HCT116 (cell line): ENCODE measurements at regions not wholly inside any gene's neighbourhood (a gene's known extent, or its start where the extent isn't known, plus 50 kb on each side); places are given as distances from the start of the nearest gene placed in this dataset.

Experiments used
- ATAC-seq: fragments of 200-7000 bp; cut with Tn5 transposase; 2 replicates; pipeline ENCODE4 v1.9.1; 2020; ENCODE audit warnings: mild to moderate bottlenecking, moderate library complexity
- BruUV-seq: library from RNA; stranded (reverse); fragments of 400-500 nt; replicated peaks from 2 replicates; lab custom pipeline; 2021; lab: Mats Ljungman, UMichigan
- CTCF ChIA-PET: fragments of 300-600 bp; sonication (Branson Sonifier 250); formaldehyde crosslinking; loops from one replicate; lab custom pipeline; 2021; ENCODE audit warnings: antibody characterized with exemption; lab: Charles Lee
- POLR2A ChIA-PET: fragments of 300-600, 350-600 bp; sonication (Branson Sonifier 250); formaldehyde crosslinking; loops from one replicate; lab custom pipeline; 2021; ENCODE audit warnings: antibody characterized with exemption; lab: Charles Lee
- RAD21 ChIA-PET, 2 experiments: fragments of 300-600 bp; sonication (Branson Sonifier 250); formaldehyde crosslinking; loops; one replicate each; lab custom pipeline; 2023; ENCODE audit warnings: low total read pairs in 2 of 2; ENCODE audit not compliant: uncharacterized antibody in 2 of 2, unreplicated experiment in 2 of 2, low non-redundant PET in 1 of 2; lab: Charles Lee
- DNase-seq: peaks from one replicate; pipeline ENCODE4 v3.0.0-alpha.2; 2010; ENCODE audit warnings: low read depth, low spot score
- H2AFZ ChIP-seq: fragments of 200-600 bp; shearing (Covaris generic), sonication (generic); 2 replicates; pipeline ENCODE4 v1.6.1; 2017; ENCODE audit warnings: low read depth, mixed run types, mixed read lengths, antibody characterized with exemption, low read length; ENCODE audit not compliant: poor library complexity, severe bottlenecking
- H3K27ac ChIP-seq: 2 replicates; pipeline ENCODE4 v1.5.1; 2012; ENCODE audit warnings: low read depth, low read length
- H3K27me3 ChIP-seq: fragments of 200-600 bp; sonication (generic); 2 replicates; pipeline ENCODE4 v1.6.1; 2016; ENCODE audit warnings: mixed run types, low read length, mixed read lengths; ENCODE audit not compliant: insufficient read depth
- H3K36me3 ChIP-seq, 2 experiments: fragments of 200-500 bp in 1 of 2; fragments of 200-600 bp in 1 of 2; sonication (Bioruptor generic) in 1 of 2; sonication (generic) in 1 of 2; 2 replicates each; pipeline versions ENCODE4 v1.5.1 to v1.6.1; 2014 to 2016; ENCODE audit warnings: low read length in 2 of 2, inconsistent platforms in 1 of 2, mixed read lengths in 1 of 2, mixed run types in 1 of 2; ENCODE audit not compliant: insufficient read depth in 2 of 2, control insufficient read depth in 1 of 2
- H3K4me1 ChIP-seq, 2 experiments: fragments of 200-600 bp in 1 of 2; sonication (generic) in 1 of 2; 2 replicates each; pipeline versions ENCODE4 v1.5.1 to v1.6.1; 2012 to 2017; ENCODE audit warnings: low read length in 2 of 2, inconsistent platforms in 1 of 2, mild to moderate bottlenecking in 1 of 2, mixed read lengths in 1 of 2, mixed run types in 1 of 2, moderate library complexity in 1 of 2; ENCODE audit not compliant: insufficient read depth in 2 of 2, control insufficient read depth in 1 of 2
- H3K4me2 ChIP-seq: fragments of 200-600 bp; sonication (generic); 2 replicates; pipeline ENCODE4 v1.6.1; 2017; ENCODE audit warnings: mixed run types, low read length, mixed read lengths
- H3K4me3 ChIP-seq, 2 experiments: fragments of 200-600 bp in 1 of 2; sonication (generic) in 1 of 2; replicated peaks in 1 of 2; 2 replicates each; pipeline ENCODE4 v1.5.1; 2011 to 2016; ENCODE audit warnings: low read length in 2 of 2, control low read depth in 1 of 2, low read depth in 1 of 2, mild to moderate bottlenecking in 1 of 2, mixed read lengths in 1 of 2, mixed run types in 1 of 2
- H3K79me2 ChIP-seq: fragments of 200-600 bp; sonication (generic); 2 replicates; pipeline ENCODE4 v1.6.1; 2017; ENCODE audit warnings: mild to moderate bottlenecking, mixed run types, low read length, moderate library complexity, mixed read lengths; ENCODE audit not compliant: insufficient read depth
- H3K9ac ChIP-seq: fragments of 200-600 bp; sonication (generic); 2 replicates; pipeline ENCODE4 v1.6.1; 2016; ENCODE audit warnings: low read length, mixed read lengths
- H3K9me2 ChIP-seq: fragments of 200-600 bp; sonication (generic), shearing (Covaris generic); 2 replicates; pipeline ENCODE4 v1.6.1; 2017; ENCODE audit warnings: mixed run types, mild to moderate bottlenecking, moderate library complexity; ENCODE audit not compliant: insufficient read depth
- H3K9me3 ChIP-seq, 2 experiments: fragments of 200-500 bp in 1 of 2; fragments of 200-600 bp in 1 of 2; sonication (Bioruptor generic) in 1 of 2; sonication (generic) in 1 of 2; 2 replicates each; pipeline ENCODE4 v1.6.1; 2014 to 2017; ENCODE audit warnings: low read length in 2 of 2, mixed read lengths in 2 of 2, inconsistent platforms in 1 of 2, low read depth in 1 of 2, mild to moderate bottlenecking in 1 of 2, mixed run types in 1 of 2, moderate library complexity in 1 of 2; ENCODE audit not compliant: control insufficient read depth in 1 of 2, insufficient read depth in 1 of 2
- H4K20me1 ChIP-seq: fragments of 200-600 bp; sonication (generic), shearing (Covaris generic); 2 replicates; pipeline ENCODE4 v1.6.1; 2017; ENCODE audit warnings: mixed run types, mild to moderate bottlenecking, moderate library complexity; ENCODE audit not compliant: insufficient read depth
- ELF1 ChIP-seq: IDR thresholded peaks from 2 replicates; pipeline ENCODE4 v1.6.1; 2012; ENCODE audit warnings: low read depth, borderline replicate concordance
- EZH2 ChIP-seq: fragments of 200-600 bp; sonication (generic); IDR thresholded peaks from 2 replicates; pipeline ENCODE4 v1.6.1; 2017; ENCODE audit warnings: antibody characterized with exemption, mixed run types
- EZH2phosphoT487 ChIP-seq: fragments of 200-600 bp; IDR thresholded peaks from 2 replicates; pipeline ENCODE4 v1.6.1; 2018; ENCODE audit warnings: antibody characterized with exemption, borderline replicate concordance
- FOSL1 ChIP-seq: IDR thresholded peaks from 2 replicates; pipeline ENCODE4 v1.6.1; 2012; ENCODE audit warnings: low read depth
- POLR2AphosphoS5 ChIP-seq: IDR thresholded peaks from 2 replicates; pipeline ENCODE4 v1.6.1; 2011; ENCODE audit warnings: mild to moderate bottlenecking, low read depth, low read length, moderate library complexity
- RAD21 ChIP-seq: IDR thresholded peaks from 2 replicates; pipeline ENCODE4 v1.6.1; 2012; ENCODE audit warnings: low read depth, mild to moderate bottlenecking
- SP1 ChIP-seq: IDR thresholded peaks from 2 replicates; pipeline ENCODE4 v1.6.1; 2012; ENCODE audit warnings: low read depth
- TCF7L2 ChIP-seq: IDR thresholded peaks from 2 replicates; pipeline ENCODE4 v1.7.0; 2011; ENCODE audit warnings: borderline replicate concordance, inconsistent platforms; ENCODE audit not compliant: insufficient read depth, insufficient read length; ENCODE audit errors: extremely low read depth
- YY1 ChIP-seq: IDR thresholded peaks from 2 replicates; pipeline ENCODE4 v1.6.1; 2011; ENCODE audit warnings: low read length, low read depth, moderate library complexity, mild to moderate bottlenecking; ENCODE audit not compliant: insufficient replicate concordance; ENCODE audit errors: extremely low read depth
- ZFX ChIP-seq: fragments of 450-650 bp; IDR thresholded peaks from 2 replicates; pipeline ENCODE4 v1.6.1; 2017
- intact Hi-C: fragments of 100-400 bp; cut with micrococcal nuclease; formaldehyde crosslinking; loops from 2 replicates; pipeline ENCODE4 v1.10.0; 2022
- TF ChIP-seq, protein P1 (sequence below): IDR thresholded peaks from 2 replicates; pipeline ENCODE4 v1.6.1; 2012
- TF ChIP-seq, protein P2 (sequence below): IDR thresholded peaks from 2 replicates; pipeline ENCODE4 v1.6.1; 2011; ENCODE audit warnings: mild to moderate bottlenecking, low read length, moderate library complexity; ENCODE audit not compliant: insufficient replicate concordance; ENCODE audit errors: extremely low read depth
- TF ChIP-seq, protein P3 (sequence below): IDR thresholded peaks from 2 replicates; pipeline ENCODE4 v1.6.1; 2012

DNA sequence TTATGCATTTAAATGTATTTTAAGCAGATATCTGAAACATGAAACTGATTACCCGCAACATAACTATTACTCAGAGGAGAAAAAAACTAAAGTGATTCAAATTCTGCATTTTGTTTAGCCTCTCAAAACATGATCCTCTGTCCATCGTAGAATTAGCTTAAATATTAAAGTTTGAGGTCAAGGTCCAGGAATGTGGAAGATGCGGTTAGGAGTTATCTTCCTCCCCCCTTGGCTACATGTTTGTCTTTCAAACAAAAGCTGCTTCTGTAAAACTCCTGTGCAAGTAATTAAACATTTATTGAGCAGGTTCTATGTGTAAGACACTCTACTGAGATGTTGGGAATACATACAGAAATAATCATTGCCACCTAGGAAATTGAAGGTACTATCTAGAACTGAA, 175.0 kb upstream of the ISL1 start:
- no peaks in the 10 kb centered on the region for H4K20me1 ChIP-seq

More for the DNA sequence above, 175.0 kb upstream of the ISL1 start:
- H2AFZ ChIP-seq: no peak overlapping the region
- no peaks in the 10 kb centered on the region for H3K79me2 ChIP-seq
- no peak overlapping the region for H3K27ac ChIP-seq
- no peak overlapping the region for H3K4me2 ChIP-seq
- intact Hi-C loops: no loop called here
- no peaks in the 10 kb centered on the region for H3K4me1 ChIP-seq
- no peak overlapping the region for H3K4me3 ChIP-seq
- no peak for TF ChIP-seq POLR2AphosphoS5
- TF ChIP-seq, protein P1, sequence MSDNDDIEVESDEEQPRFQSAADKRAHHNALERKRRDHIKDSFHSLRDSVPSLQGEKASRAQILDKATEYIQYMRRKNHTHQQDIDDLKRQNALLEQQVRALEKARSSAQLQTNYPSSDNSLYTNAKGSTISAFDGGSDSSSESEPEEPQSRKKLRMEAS: no peak
- TF ChIP-seq EZH2: no peak
- no peak for TF ChIP-seq TCF7L2
- TF ChIP-seq ZFX: no peak
- TF ChIP-seq, protein P2, sequence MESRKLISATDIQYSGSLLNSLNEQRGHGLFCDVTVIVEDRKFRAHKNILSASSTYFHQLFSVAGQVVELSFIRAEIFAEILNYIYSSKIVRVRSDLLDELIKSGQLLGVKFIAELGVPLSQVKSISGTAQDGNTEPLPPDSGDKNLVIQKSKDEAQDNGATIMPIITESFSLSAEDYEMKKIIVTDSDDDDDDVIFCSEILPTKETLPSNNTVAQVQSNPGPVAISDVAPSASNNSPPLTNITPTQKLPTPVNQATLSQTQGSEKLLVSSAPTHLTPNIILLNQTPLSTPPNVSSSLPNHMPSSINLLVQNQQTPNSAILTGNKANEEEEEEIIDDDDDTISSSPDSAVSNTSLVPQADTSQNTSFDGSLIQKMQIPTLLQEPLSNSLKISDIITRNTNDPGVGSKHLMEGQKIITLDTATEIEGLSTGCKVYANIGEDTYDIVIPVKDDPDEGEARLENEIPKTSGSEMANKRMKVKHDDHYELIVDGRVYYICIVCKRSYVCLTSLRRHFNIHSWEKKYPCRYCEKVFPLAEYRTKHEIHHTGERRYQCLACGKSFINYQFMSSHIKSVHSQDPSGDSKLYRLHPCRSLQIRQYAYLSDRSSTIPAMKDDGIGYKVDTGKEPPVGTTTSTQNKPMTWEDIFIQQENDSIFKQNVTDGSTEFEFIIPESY: no peak
- TF ChIP-seq EZH2phosphoT487: no peak
- no peak for TF ChIP-seq YY1
- no peak for TF ChIP-seq RAD21
- no peak for TF ChIP-seq SP1
- TF ChIP-seq, protein P3, sequence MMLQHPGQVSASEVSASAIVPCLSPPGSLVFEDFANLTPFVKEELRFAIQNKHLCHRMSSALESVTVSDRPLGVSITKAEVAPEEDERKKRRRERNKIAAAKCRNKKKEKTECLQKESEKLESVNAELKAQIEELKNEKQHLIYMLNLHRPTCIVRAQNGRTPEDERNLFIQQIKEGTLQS: no peak
- TF ChIP-seq ELF1: no peak
- TF ChIP-seq FOSL1: no peak
- DNase-seq (no peak), ATAC-seq (no peak)
- ChIA-PET CTCF (no interaction called here), POLR2A (no interaction called here), RAD21 (no interaction called here)
- H3K36me3 ChIP-seq: no peaks in the 10 kb centered on the region
- BruUV-seq: no TSS peak
- no peak overlapping the region for H3K9ac ChIP-seq
- no peaks in the 10 kb centered on the region for H3K27me3 ChIP-seq
- peaks cover 0 to 5% of the 10 kb centered on the region in 2 experiments; a peak in 1 of 4 replicates for H3K9me3 ChIP-seq
- no peaks in the 10 kb centered on the region for H3K9me2 ChIP-seq
